ENCODE measurements at regions not wholly inside any gene's neighbourhood (a gene's known extent, or its start where the extent isn't known, plus 50 kb on each side); places are given as distances from the start of the nearest gene placed in this dataset.

GRCh38 chr4:41435510-41435909 lies 102.4 kb upstream of the LIMCH1 start:
- DNase-seq (ENCODE audit: low read depth) = no peak
- no peak overlapping the region for H3K4me3 ChIP-seq (replicated peaks; ENCODE audit: low read depth, low read length)
- no peak for TF ChIP-seq CTCF (IDR thresholded peaks at IDR 0.05; ENCODE audit: low read length, missing control alignments)

GRCh38 chr4:41436419-41436818 lies 101.5 kb upstream of the LIMCH1 start:
- TF ChIP-seq CTCF (IDR thresholded peaks at IDR 0.05; ENCODE audit: low read length, missing control alignments) = no peak
- DNase-seq (ENCODE audit: low read depth) = no peak
- no peak overlapping the region for H3K4me3 ChIP-seq (replicated peaks; ENCODE audit: low read depth, low read length)

- H3K4me3 ChIP-seq (replicated peaks; ENCODE audit: low read depth, low read length) = no peak overlapping the region
- no peak for TF ChIP-seq CTCF (IDR thresholded peaks at IDR 0.05; ENCODE audit: low read length, missing control alignments)
- DNase-seq (ENCODE audit: low read depth) = no peak
Measured at GRCh38 chr4:41437111-41437536, 100.8 kb upstream of the LIMCH1 start.

GRCh38 chr4:41438931-41439297 lies 99.0 kb upstream of the LIMCH1 start:
- no peak for DNase-seq (ENCODE audit: low read depth)
- no peak for TF ChIP-seq CTCF (IDR thresholded peaks at IDR 0.05; ENCODE audit: low read length, missing control alignments)
- no peak overlapping the region for H3K4me3 ChIP-seq (replicated peaks; ENCODE audit: low read depth, low read length)

GRCh38 chr4:41442810-41443209 lies 95.1 kb upstream of the LIMCH1 start:
- no peak for TF ChIP-seq CTCF (IDR thresholded peaks at IDR 0.05; ENCODE audit: low read length, missing control alignments)
- no peak for DNase-seq (ENCODE audit: low read depth)
- no peak overlapping the region for H3K4me3 ChIP-seq (replicated peaks; ENCODE audit: low read depth, low read length)

GRCh38 chr4:41443340-41444079 lies 94.4 kb upstream of the LIMCH1 start:
- H3K4me3 ChIP-seq (replicated peaks; ENCODE audit: low read depth, low read length) = no peak overlapping the region
- DNase-seq (ENCODE audit: low read depth) = no peak
- no peak for TF ChIP-seq CTCF (IDR thresholded peaks at IDR 0.05; ENCODE audit: low read length, missing control alignments)

GRCh38 chr4:41446391-41446790 lies 91.6 kb upstream of the LIMCH1 start:
- no peak overlapping the region for H3K4me3 ChIP-seq (replicated peaks; ENCODE audit: low read depth, low read length)
- TF ChIP-seq CTCF (IDR thresholded peaks at IDR 0.05; ENCODE audit: low read length, missing control alignments) = no peak
- DNase-seq (ENCODE audit: low read depth) = no peak
